K562 (cell line): ENCODE measurements at regions not wholly inside any gene's neighbourhood (a gene's known extent, or its start where the extent isn't known, plus 50 kb on each side); places are given as distances from the start of the nearest gene placed in this dataset.

ENCODE experiments used
- ATAC-seq: fragments of 200-7000 bp; cut with Tn5 transposase; 3 replicates; pipeline ENCODE4 v1.9.1; 2020; ENCODE audit warnings: moderate library complexity
- BruUV-seq: library from RNA; stranded (reverse); fragments of 400-500 nt; replicated peaks from 2 replicates; lab custom pipeline; 2021; lab: Mats Ljungman, UMichigan
- CTCF ChIA-PET: fragments of 300-600 bp; formaldehyde crosslinking; extraction: SDS; loops from one replicate; lab custom pipeline; 2021; ENCODE audit warnings: low intra/inter-chr PET ratio; lab: Yijun Ruan, JAX
- POLR2A ChIA-PET: fragments of 300-600, 350-650 bp; sonication (Branson Sonifier 250); formaldehyde crosslinking; extraction: SDS; loops from one replicate; lab custom pipeline; 2021; ENCODE audit warnings: antibody characterized with exemption, inconsistent platforms; lab: Yijun Ruan, JAX
- DNase-seq, 4 experiments: peaks; one replicate each; pipeline versions ENCODE4 v3.0.0 to v3.0.0-alpha.2; 2011 to 2018; ENCODE audit warnings: low spot score in 3 of 4, mixed read lengths in 3 of 4; ENCODE audit errors: extremely low read depth in 1 of 4
- FAIRE-seq: peaks from 2 replicates; lab custom pipeline; 2011; peaks lifted over from hg19 to GRCh38; lab: Jason Lieb, UNC
- H2AFZ ChIP-seq: 2 replicates; pipeline ENCODE4 v1.6.0; 2011; ENCODE audit warnings: low read depth, low read length, control low read depth, inconsistent platforms
- H3K27ac ChIP-seq: fragments of 200-600 bp; 3 replicates; pipeline ENCODE4 v1.8.0; 2011; ENCODE audit warnings: low read depth, mild to moderate bottlenecking, control low read depth, inconsistent platforms, low read length, moderate library complexity, mixed read lengths; ENCODE audit errors: extremely low read depth
- H3K27me3 ChIP-seq, 2 experiments: fragments of 300-600 bp in 1 of 2; 2 replicates in 1 of 2; 3 replicates in 1 of 2; pipeline versions ENCODE4 v1.6.0 to v1.8.0; 2011; ENCODE audit warnings: inconsistent platforms in 2 of 2, low read length in 2 of 2, mild to moderate bottlenecking in 1 of 2, mixed read lengths in 1 of 2, moderate library complexity in 1 of 2; ENCODE audit not compliant: control insufficient read depth in 2 of 2, insufficient read depth in 2 of 2
- H3K36me3 ChIP-seq: fragments of 300-600 bp; 3 replicates; pipeline ENCODE4 v1.8.0; 2011; ENCODE audit warnings: mild to moderate bottlenecking, low read length, inconsistent platforms; ENCODE audit not compliant: control insufficient read depth, insufficient read depth
- H3K4me1 ChIP-seq, 2 experiments: fragments of 200-600 bp in 1 of 2; replicated peaks in 1 of 2; 2 replicates in 1 of 2; 3 replicates in 1 of 2; pipeline versions ENCODE4 v1.5.1 to v1.8.0; 2011; ENCODE audit warnings: inconsistent platforms in 2 of 2, low read length in 2 of 2, mild to moderate bottlenecking in 1 of 2, mixed read lengths in 1 of 2, moderate library complexity in 1 of 2; ENCODE audit not compliant: control insufficient read depth in 2 of 2, insufficient read depth in 2 of 2
- H3K4me2 ChIP-seq: 2 replicates; pipeline ENCODE4 v1.6.1; 2011; ENCODE audit warnings: low read length, control low read depth, inconsistent platforms, mixed read lengths; ENCODE audit not compliant: insufficient read depth
- H3K4me3 ChIP-seq: fragments of 200-600 bp; sonication (generic), shearing (Covaris generic); 2 replicates; pipeline ENCODE4 v1.5.1; 2016; ENCODE audit warnings: control low read depth, inconsistent platforms
- H3K79me2 ChIP-seq: fragments of 200-600 bp; 3 replicates; pipeline ENCODE4 v1.8.0; 2011; ENCODE audit warnings: low read length, inconsistent platforms; ENCODE audit not compliant: control insufficient read depth, insufficient read depth
- H3K9ac ChIP-seq, 2 experiments: 2 replicates each; pipeline versions ENCODE4 v1.6.0 to v1.6.1; 2011; ENCODE audit warnings: low read depth in 2 of 2, low read length in 2 of 2, control low read depth in 1 of 2, inconsistent platforms in 1 of 2, mild to moderate bottlenecking in 1 of 2, mixed read lengths in 1 of 2; ENCODE audit not compliant: insufficient read depth in 1 of 2
- H3K9me1 ChIP-seq: one replicate; pipeline ENCODE4 v1.6.0; 2011; ENCODE audit warnings: inconsistent platforms, mild to moderate bottlenecking, low read length, moderate library complexity; ENCODE audit not compliant: control insufficient read depth, insufficient read depth
- H3K9me3 ChIP-seq: replicated peaks from 2 replicates; pipeline ENCODE4 v1.5.1; 2011; ENCODE audit warnings: low read depth, low read length, inconsistent platforms; ENCODE audit not compliant: control insufficient read depth, insufficient read depth
- H4K20me1 ChIP-seq: replicated peaks from 2 replicates; pipeline ENCODE4 v1.6.1; 2011; ENCODE audit warnings: low read length, inconsistent platforms, mixed read lengths; ENCODE audit not compliant: control insufficient read depth, insufficient read depth
- COPS2 ChIP-seq: fragments of 450-650 bp; conservative IDR thresholded peaks from 2 replicates; pipeline ENCODE4 v1.6.1; 2016; ENCODE audit warnings: mild to moderate bottlenecking, moderate library complexity
- ETV6 ChIP-seq, 3 experiments: fragments of 150-350 bp in 1 of 3; sonication (generic) in 1 of 3; formaldehyde crosslinking in 1 of 3; IDR thresholded peaks; 2 replicates each; pipeline versions ENCODE4 v1.6.1 to v1.8.0; 2014 to 2022; ENCODE audit warnings: borderline replicate concordance in 2 of 3, low read depth in 2 of 3, antibody characterized with exemption in 1 of 3, low read length in 1 of 3, mild to moderate bottlenecking in 1 of 3, missing genetic modification reagents in 1 of 3
- FIP1L1 ChIP-seq: fragments of 200-400 bp; formaldehyde crosslinking; IDR thresholded peaks from 2 replicates; pipeline ENCODE4 v1.6.1; 2018; ENCODE audit warnings: mild to moderate bottlenecking, low read depth, low read length; ENCODE audit not compliant: poor library complexity, severe bottlenecking
- HDAC6 ChIP-seq: IDR thresholded peaks from 2 replicates; pipeline ENCODE4 v1.6.1; 2012; ENCODE audit warnings: low read depth, mild to moderate bottlenecking, control low read depth, inconsistent platforms, low read length, moderate library complexity
- KHSRP ChIP-seq: fragments of 450-650 bp; IDR thresholded peaks from 2 replicates; pipeline ENCODE4 v1.6.1; 2017
- RBBP5 ChIP-seq: fragments of 200-600 bp; sonication (generic); IDR thresholded peaks from 2 replicates; pipeline ENCODE4 v1.6.1; 2012; ENCODE audit warnings: borderline replicate concordance, mild to moderate bottlenecking, low read length, control low read depth, inconsistent platforms; ENCODE audit not compliant: insufficient read depth, poor library complexity, severe bottlenecking
- SMAD1 ChIP-seq: fragments of 150-350 bp; IDR thresholded peaks from 2 replicates; pipeline ENCODE4 v1.6.1; 2014; ENCODE audit warnings: low read length, low read depth; ENCODE audit not compliant: partially characterized antibody
- TCF7 ChIP-seq: sonication (generic); IDR thresholded peaks from 2 replicates; pipeline ENCODE4 v1.6.1; 2016; ENCODE audit warnings: antibody characterized with exemption, borderline replicate concordance
- XRCC5 ChIP-seq: fragments of 200-400 bp; formaldehyde crosslinking; IDR thresholded peaks from 2 replicates; pipeline ENCODE4 v1.6.1; 2017; ENCODE audit warnings: low read depth, mild to moderate bottlenecking, low read length
- ZNF766 ChIP-seq: fragments of 200-800 bp; sonication (Bioruptor generic); conservative IDR thresholded peaks from 2 replicates; pipeline ENCODE4 v1.6.1; 2016; ENCODE audit warnings: missing genetic modification characterization, missing compliant biosample characterization
- ZNF785 ChIP-seq: fragments of 250-450 bp; sonication (Bioruptor Pico); IDR thresholded peaks from 2 replicates; pipeline ENCODE4 v1.4.0; 2020; ENCODE audit warnings: mild to moderate bottlenecking
- WGBS: fragments of 100-300 bp; shearing (Covaris generic); methylation state at CpG from one replicate; pipeline ENCODE4 v1.1.6; 2016; ENCODE audit warnings: low coverage, mixed read lengths; ENCODE audit not compliant: insufficient coverage; ENCODE audit errors: missing lambda C conversion rate; 5-methylcytosine and 5-hydroxymethylcytosine counted together
- in situ Hi-C: fragments of 300-500 bp; cut with MboI; formaldehyde crosslinking; loops from 4 replicates; pipeline ENCODE4 v1.15.0; 2018; ENCODE audit warnings: inconsistent platforms, mixed read lengths
- intact Hi-C: fragments of 100-400 bp; cut with micrococcal nuclease; formaldehyde crosslinking; loops from 2 replicates; pipeline ENCODE4 v1.14.2; 2022
- TF ChIP-seq, protein P1 (sequence below), 3 experiments: fragments of 200-800 bp in 1 of 3; sonication (Bioruptor generic) in 1 of 3; sonication (generic) in 1 of 3; formaldehyde crosslinking in 1 of 3; IDR thresholded peaks; 2 replicates each; pipeline versions ENCODE4 v1.6.1 to v1.8.0; 2016 to 2022; ENCODE audit warnings: mild to moderate bottlenecking in 2 of 3, missing compliant biosample characterization in 2 of 3, missing genetic modification characterization in 2 of 3, missing genetic modification reagents in 1 of 3
- TF ChIP-seq, protein P2 (sequence below): fragments of 250-450 bp; sonication (Bioruptor Pico); IDR thresholded peaks from 2 replicates; pipeline ENCODE4 v1.4.0; 2020; ENCODE audit warnings: mild to moderate bottlenecking, moderate library complexity
- TF ChIP-seq, protein P3 (sequence below), 2 experiments: fragments of 450-650 bp in 1 of 2; IDR thresholded peaks; 2 replicates each; pipeline ENCODE4 v1.6.1; 2011 to 2017; ENCODE audit warnings: low read depth in 2 of 2, antibody characterized with exemption in 1 of 2, borderline replicate concordance in 1 of 2, low read length in 1 of 2, mild to moderate bottlenecking in 1 of 2, mixed read lengths in 1 of 2; ENCODE audit not compliant: control insufficient read depth in 1 of 2

DNA sequence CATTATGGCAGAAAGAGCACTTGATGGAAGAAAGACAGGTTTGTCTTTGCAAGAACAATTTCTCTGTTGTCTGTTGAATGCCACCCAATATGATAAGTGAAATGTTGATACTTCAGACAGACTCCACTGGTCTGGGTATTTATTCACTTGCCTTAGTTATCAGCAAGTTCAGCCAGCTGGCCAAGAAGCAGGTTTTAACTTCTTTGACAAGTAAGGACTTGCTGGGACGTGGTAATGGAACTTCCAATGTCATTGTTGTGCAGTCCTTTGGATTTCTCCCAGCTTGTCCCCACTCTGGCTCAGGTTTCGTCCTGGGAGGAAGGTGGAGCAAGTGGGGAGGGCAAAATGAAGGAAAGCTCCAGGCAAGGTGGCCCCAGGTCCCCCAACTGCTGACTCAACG, 497.4 kb downstream of the RPS24 start:
- FAIRE-seq (no peak), ATAC-seq (no peak), DNase-seq (no peak)
- ChIA-PET CTCF (no interaction called here), POLR2A (no interaction called here)
- Histone ChIP-seq H2AFZ (no peak overlapping the region), H3K9me3 (no peaks in the 10 kb centered on the region), H3K36me3 (no peaks in the 10 kb centered on the region), H3K27me3 (peaks cover 0 to 15% of the 10 kb centered on the region in 2 experiments; a peak in 2 of 5 replicates), H3K79me2 (no peaks in the 10 kb centered on the region), H3K4me3 (no peak overlapping the region), H3K4me1 (no peaks in the 10 kb centered on the region), H3K9me1 (no peaks in the 10 kb centered on the region), H3K9ac (no peak overlapping the region), H3K4me2 (no peak overlapping the region), H4K20me1 (peaks cover 6% of the 10 kb centered on the region; the same call in 1 of the 2 replicates), H3K27ac (no peak overlapping the region)
- WGBS = 0% methylated on average over 2 of the region's 3 CpGs
- in situ Hi-C loops = no loop called here
- BruUV-seq = no TSS peak
- intact Hi-C loops = no loop called here
- TF ChIP-seq XRCC5 (no peak), HDAC6 (no peak), KHSRP (no peak), ZNF785 (no peak), ZNF766 (CRISPR knock-in tag) (no peak), RBBP5 (no peak), SMAD1 (no peak), ETV6 (IDR thresholded peaks at IDR 0.05; ENCODE audit: borderline replicate concordance in 1 of 2, low read depth in 2 of 2, low read length in 1 of 2) (no peak), ETV6 (CRISPR knock-in tag; IDR thresholded peaks at IDR 0.05; ENCODE audit: borderline replicate concordance) (no peak), TCF7 (no peak), COPS2 (no peak), FIP1L1 (no peak)
- TF ChIP-seq, protein P1, sequence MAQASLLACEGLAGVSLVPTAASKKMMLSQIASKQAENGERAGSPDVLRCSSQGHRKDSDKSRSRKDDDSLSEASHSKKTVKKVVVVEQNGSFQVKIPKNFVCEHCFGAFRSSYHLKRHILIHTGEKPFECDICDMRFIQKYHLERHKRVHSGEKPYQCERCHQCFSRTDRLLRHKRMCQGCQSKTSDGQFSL (CRISPR knock-in tag; IDR thresholded peaks at IDR 0.05) = no peak
- TF ChIP-seq, protein P1 (tag; IDR thresholded peaks at IDR 0.05) = no peak
- TF ChIP-seq, protein P2, sequence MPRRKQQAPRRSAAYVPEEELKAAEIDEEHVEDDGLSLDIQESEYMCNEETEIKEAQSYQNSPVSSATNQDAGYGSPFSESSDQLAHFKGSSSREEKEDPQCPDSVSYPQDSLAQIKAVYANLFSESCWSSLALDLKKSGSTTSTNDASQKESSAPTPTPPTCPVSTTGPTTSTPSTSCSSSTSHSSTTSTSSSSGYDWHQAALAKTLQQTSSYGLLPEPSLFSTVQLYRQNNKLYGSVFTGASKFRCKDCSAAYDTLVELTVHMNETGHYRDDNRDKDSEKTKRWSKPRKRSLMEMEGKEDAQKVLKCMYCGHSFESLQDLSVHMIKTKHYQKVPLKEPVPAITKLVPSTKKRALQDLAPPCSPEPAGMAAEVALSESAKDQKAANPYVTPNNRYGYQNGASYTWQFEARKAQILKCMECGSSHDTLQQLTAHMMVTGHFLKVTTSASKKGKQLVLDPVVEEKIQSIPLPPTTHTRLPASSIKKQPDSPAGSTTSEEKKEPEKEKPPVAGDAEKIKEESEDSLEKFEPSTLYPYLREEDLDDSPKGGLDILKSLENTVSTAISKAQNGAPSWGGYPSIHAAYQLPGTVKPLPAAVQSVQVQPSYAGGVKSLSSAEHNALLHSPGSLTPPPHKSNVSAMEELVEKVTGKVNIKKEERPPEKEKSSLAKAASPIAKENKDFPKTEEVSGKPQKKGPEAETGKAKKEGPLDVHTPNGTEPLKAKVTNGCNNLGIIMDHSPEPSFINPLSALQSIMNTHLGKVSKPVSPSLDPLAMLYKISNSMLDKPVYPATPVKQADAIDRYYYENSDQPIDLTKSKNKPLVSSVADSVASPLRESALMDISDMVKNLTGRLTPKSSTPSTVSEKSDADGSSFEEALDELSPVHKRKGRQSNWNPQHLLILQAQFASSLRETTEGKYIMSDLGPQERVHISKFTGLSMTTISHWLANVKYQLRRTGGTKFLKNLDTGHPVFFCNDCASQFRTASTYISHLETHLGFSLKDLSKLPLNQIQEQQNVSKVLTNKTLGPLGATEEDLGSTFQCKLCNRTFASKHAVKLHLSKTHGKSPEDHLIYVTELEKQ = no peak
- TF ChIP-seq, protein P3, sequence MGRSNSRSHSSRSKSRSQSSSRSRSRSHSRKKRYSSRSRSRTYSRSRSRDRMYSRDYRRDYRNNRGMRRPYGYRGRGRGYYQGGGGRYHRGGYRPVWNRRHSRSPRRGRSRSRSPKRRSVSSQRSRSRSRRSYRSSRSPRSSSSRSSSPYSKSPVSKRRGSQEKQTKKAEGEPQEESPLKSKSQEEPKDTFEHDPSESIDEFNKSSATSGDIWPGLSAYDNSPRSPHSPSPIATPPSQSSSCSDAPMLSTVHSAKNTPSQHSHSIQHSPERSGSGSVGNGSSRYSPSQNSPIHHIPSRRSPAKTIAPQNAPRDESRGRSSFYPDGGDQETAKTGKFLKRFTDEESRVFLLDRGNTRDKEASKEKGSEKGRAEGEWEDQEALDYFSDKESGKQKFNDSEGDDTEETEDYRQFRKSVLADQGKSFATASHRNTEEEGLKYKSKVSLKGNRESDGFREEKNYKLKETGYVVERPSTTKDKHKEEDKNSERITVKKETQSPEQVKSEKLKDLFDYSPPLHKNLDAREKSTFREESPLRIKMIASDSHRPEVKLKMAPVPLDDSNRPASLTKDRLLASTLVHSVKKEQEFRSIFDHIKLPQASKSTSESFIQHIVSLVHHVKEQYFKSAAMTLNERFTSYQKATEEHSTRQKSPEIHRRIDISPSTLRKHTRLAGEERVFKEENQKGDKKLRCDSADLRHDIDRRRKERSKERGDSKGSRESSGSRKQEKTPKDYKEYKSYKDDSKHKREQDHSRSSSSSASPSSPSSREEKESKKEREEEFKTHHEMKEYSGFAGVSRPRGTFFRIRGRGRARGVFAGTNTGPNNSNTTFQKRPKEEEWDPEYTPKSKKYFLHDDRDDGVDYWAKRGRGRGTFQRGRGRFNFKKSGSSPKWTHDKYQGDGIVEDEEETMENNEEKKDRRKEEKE (IDR thresholded peaks at IDR 0.05; ENCODE audit: borderline replicate concordance in 1 of 2, control insufficient read depth in 1 of 2, low read depth in 2 of 2, low read length in 1 of 2) = no peak
